WTC11 (cell line): ENCODE measurements at regions not wholly inside any gene's neighbourhood (a gene's known extent, or its start where the extent isn't known, plus 50 kb on each side); places are given as distances from the start of the nearest gene placed in this dataset.
A peak's percentile ranks its signal among the peaks of the same experiment; 100 is the strongest.

Experiments
- ATAC-seq: fragments of 200-7000 bp; cut with Tn5 transposase; 2 replicates; pipeline ENCODE4 v1.10.0; 2021; ENCODE audit warnings: mild to moderate bottlenecking, moderate library complexity
- CTCF ChIA-PET: fragments of 300-600 bp; sonication (Branson Sonifier 250); formaldehyde crosslinking; loops from one replicate; lab custom pipeline; 2021; ENCODE audit warnings: antibody characterized with exemption; lab: Charles Lee
- POLR2A ChIA-PET: fragments of 350-600 bp; sonication (Branson Sonifier 250); formaldehyde crosslinking; loops from one replicate; lab custom pipeline; 2021; ENCODE audit warnings: antibody characterized with exemption; lab: Charles Lee
- DNase-seq: peaks from one replicate; pipeline ENCODE4 v3.0.0; 2021; ENCODE audit warnings: low spot score
- H3K27ac Mint-ChIP-seq: 2 replicates; pipeline ENCODE4 v1.8.0; 2021; ENCODE audit warnings: mixed read lengths
- H3K27me3 Mint-ChIP-seq: 2 replicates; pipeline ENCODE4 v1.8.0; 2021; ENCODE audit warnings: low read depth, mild to moderate bottlenecking, moderate library complexity, mixed read lengths
- H3K36me3 Mint-ChIP-seq: 2 replicates; pipeline ENCODE4 v1.8.0; 2021; ENCODE audit warnings: mixed read lengths
- H3K4me1 Mint-ChIP-seq: 2 replicates; pipeline ENCODE4 v1.8.0; 2022; ENCODE audit warnings: mixed read lengths
- H3K4me3 Mint-ChIP-seq: 2 replicates; pipeline ENCODE4 v1.8.0; 2021; ENCODE audit warnings: mild to moderate bottlenecking, moderate library complexity, mixed read lengths
- H3K9me3 Mint-ChIP-seq: 2 replicates; pipeline ENCODE4 v1.8.0; 2021; ENCODE audit warnings: mixed read lengths
- ETV6 ChIP-seq: sonication (generic); formaldehyde crosslinking; IDR thresholded peaks from 2 replicates; pipeline ENCODE4 v1.8.1; 2022; ENCODE audit warnings: mild to moderate bottlenecking, missing genetic modification reagents
- FOXP1 ChIP-seq: sonication (generic); formaldehyde crosslinking; IDR thresholded peaks from 2 replicates; pipeline ENCODE4 v1.8.0; 2022; ENCODE audit warnings: missing genetic modification reagents, mild to moderate bottlenecking, moderate library complexity, borderline replicate concordance
- FOXP4 ChIP-seq: sonication (generic); formaldehyde crosslinking; IDR thresholded peaks from 2 replicates; pipeline ENCODE4 v1.8.0; 2022; ENCODE audit warnings: mild to moderate bottlenecking, missing genetic modification reagents
- GTF2I ChIP-seq: fragments of 250-450 bp; sonication (Bioruptor Pico); conservative IDR thresholded peaks from 2 replicates; pipeline ENCODE4 v1.4.0; 2021; ENCODE audit warnings: mild to moderate bottlenecking
- MLX ChIP-seq: sonication (generic); formaldehyde crosslinking; IDR thresholded peaks from 2 replicates; pipeline ENCODE4 v1.8.1; 2023; ENCODE audit warnings: mild to moderate bottlenecking, missing genetic modification reagents, moderate library complexity
- NFATC4 ChIP-seq: fragments of 250-450 bp; sonication (Bioruptor Pico); IDR thresholded peaks from 2 replicates; pipeline ENCODE4 v1.9.0; 2021; ENCODE audit warnings: mild to moderate bottlenecking
- NFYB ChIP-seq: sonication (generic); formaldehyde crosslinking; conservative IDR thresholded peaks from 2 replicates; pipeline ENCODE4 v1.8.0; 2022; ENCODE audit warnings: low read depth, missing genetic modification reagents
- NR3C1 ChIP-seq: sonication (generic); formaldehyde crosslinking; conservative IDR thresholded peaks from 2 replicates; pipeline ENCODE4 v1.8.1; 2023; ENCODE audit warnings: low read depth, mild to moderate bottlenecking, missing genetic modification reagents
- SP1 ChIP-seq: sonication (generic); formaldehyde crosslinking; conservative IDR thresholded peaks from 2 replicates; pipeline ENCODE4 v1.8.1; 2022; ENCODE audit warnings: missing genetic modification reagents
- TCF7 ChIP-seq: sonication (generic); formaldehyde crosslinking; IDR thresholded peaks from 2 replicates; pipeline ENCODE4 v1.8.0; 2022; ENCODE audit warnings: mild to moderate bottlenecking, low read depth, missing genetic modification reagents, moderate library complexity
- TEAD4 ChIP-seq: sonication (generic); formaldehyde crosslinking; IDR thresholded peaks from 2 replicates; pipeline ENCODE4 v1.8.0; 2022; ENCODE audit warnings: mild to moderate bottlenecking, missing genetic modification reagents
- ZBTB43 ChIP-seq: sonication (generic); formaldehyde crosslinking; IDR thresholded peaks from 2 replicates; pipeline ENCODE4 v1.8.1; 2023; ENCODE audit warnings: mild to moderate bottlenecking, missing genetic modification reagents
- ZNF121 ChIP-seq: sonication (generic); formaldehyde crosslinking; IDR thresholded peaks from 2 replicates; pipeline ENCODE4 v1.8.0; 2023; ENCODE audit warnings: missing genetic modification reagents
- ZNF263 ChIP-seq: sonication (generic); formaldehyde crosslinking; IDR thresholded peaks from 2 replicates; pipeline ENCODE4 v1.8.1; 2022; ENCODE audit warnings: low read depth, mild to moderate bottlenecking, moderate library complexity, missing genetic modification reagents
- TF ChIP-seq, protein P1 (sequence below): fragments of 250-450 bp; sonication (Bioruptor Pico); IDR thresholded peaks from 2 replicates; pipeline ENCODE4 v1.9.0; 2021; ENCODE audit warnings: mild to moderate bottlenecking
- TF ChIP-seq, protein P2 (sequence below): sonication (generic); formaldehyde crosslinking; IDR thresholded peaks from 2 replicates; pipeline ENCODE4 v1.8.0; 2022; ENCODE audit warnings: missing genetic modification reagents
- TF ChIP-seq, protein P3 (sequence below): fragments of 250-450 bp; sonication (Bioruptor Pico); conservative IDR thresholded peaks from 2 replicates; pipeline ENCODE4 v1.9.0; 2021; ENCODE audit warnings: mild to moderate bottlenecking
- TF ChIP-seq, protein P4 (sequence below): sonication (generic); formaldehyde crosslinking; IDR thresholded peaks from 2 replicates; pipeline ENCODE4 v1.8.0; 2022; ENCODE audit warnings: mild to moderate bottlenecking, missing genetic modification reagents
- TF ChIP-seq, protein P5 (sequence below): sonication (generic); formaldehyde crosslinking; IDR thresholded peaks from 2 replicates; pipeline ENCODE4 v1.8.1; 2023; ENCODE audit warnings: mild to moderate bottlenecking, missing genetic modification reagents, borderline replicate concordance

GRCh38 chr1:201763455-201764140 is 65.4 kb upstream of the IPO9 start:
- Mint-ChIP-seq H3K27ac (peak overlapping the region; percentile 60; the same call in 1 of the 2 replicates), H3K4me1 (peaks cover 41% of the 10 kb centered on the region), H3K4me3 (no peak overlapping the region), H3K36me3 (no peaks in the 10 kb centered on the region), H3K9me3 (no peaks in the 10 kb centered on the region), H3K27me3 (no peaks in the 10 kb centered on the region)
- ChIA-PET CTCF (interaction anchor here (0.8 to 5.2 kb wide), 6 partner anchors 11 to 251 kb away, joined by 3 to 33 read pairs (median 3); no protein-coding TSS in a partner anchor), POLR2A (no interaction called here)
- ATAC-seq = no peak
- no peak for DNase-seq
- TF ChIP-seq TEAD4 = no peak
- TF ChIP-seq ETV6 (CRISPR knock-in tag) = no peak
- TF ChIP-seq ZBTB43 (CRISPR knock-in tag) = no peak
- TF ChIP-seq, protein P1, sequence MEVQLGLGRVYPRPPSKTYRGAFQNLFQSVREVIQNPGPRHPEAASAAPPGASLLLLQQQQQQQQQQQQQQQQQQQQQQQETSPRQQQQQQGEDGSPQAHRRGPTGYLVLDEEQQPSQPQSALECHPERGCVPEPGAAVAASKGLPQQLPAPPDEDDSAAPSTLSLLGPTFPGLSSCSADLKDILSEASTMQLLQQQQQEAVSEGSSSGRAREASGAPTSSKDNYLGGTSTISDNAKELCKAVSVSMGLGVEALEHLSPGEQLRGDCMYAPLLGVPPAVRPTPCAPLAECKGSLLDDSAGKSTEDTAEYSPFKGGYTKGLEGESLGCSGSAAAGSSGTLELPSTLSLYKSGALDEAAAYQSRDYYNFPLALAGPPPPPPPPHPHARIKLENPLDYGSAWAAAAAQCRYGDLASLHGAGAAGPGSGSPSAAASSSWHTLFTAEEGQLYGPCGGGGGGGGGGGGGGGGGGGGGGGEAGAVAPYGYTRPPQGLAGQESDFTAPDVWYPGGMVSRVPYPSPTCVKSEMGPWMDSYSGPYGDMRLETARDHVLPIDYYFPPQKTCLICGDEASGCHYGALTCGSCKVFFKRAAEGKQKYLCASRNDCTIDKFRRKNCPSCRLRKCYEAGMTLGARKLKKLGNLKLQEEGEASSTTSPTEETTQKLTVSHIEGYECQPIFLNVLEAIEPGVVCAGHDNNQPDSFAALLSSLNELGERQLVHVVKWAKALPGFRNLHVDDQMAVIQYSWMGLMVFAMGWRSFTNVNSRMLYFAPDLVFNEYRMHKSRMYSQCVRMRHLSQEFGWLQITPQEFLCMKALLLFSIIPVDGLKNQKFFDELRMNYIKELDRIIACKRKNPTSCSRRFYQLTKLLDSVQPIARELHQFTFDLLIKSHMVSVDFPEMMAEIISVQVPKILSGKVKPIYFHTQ (CRISPR knock-in tag) = no peak
- TF ChIP-seq NR3C1 = no peak
- TF ChIP-seq ZNF263 (CRISPR knock-in tag) = no peak
- no peak for TF ChIP-seq FOXP1 (CRISPR knock-in tag)
- TF ChIP-seq, protein P2, sequence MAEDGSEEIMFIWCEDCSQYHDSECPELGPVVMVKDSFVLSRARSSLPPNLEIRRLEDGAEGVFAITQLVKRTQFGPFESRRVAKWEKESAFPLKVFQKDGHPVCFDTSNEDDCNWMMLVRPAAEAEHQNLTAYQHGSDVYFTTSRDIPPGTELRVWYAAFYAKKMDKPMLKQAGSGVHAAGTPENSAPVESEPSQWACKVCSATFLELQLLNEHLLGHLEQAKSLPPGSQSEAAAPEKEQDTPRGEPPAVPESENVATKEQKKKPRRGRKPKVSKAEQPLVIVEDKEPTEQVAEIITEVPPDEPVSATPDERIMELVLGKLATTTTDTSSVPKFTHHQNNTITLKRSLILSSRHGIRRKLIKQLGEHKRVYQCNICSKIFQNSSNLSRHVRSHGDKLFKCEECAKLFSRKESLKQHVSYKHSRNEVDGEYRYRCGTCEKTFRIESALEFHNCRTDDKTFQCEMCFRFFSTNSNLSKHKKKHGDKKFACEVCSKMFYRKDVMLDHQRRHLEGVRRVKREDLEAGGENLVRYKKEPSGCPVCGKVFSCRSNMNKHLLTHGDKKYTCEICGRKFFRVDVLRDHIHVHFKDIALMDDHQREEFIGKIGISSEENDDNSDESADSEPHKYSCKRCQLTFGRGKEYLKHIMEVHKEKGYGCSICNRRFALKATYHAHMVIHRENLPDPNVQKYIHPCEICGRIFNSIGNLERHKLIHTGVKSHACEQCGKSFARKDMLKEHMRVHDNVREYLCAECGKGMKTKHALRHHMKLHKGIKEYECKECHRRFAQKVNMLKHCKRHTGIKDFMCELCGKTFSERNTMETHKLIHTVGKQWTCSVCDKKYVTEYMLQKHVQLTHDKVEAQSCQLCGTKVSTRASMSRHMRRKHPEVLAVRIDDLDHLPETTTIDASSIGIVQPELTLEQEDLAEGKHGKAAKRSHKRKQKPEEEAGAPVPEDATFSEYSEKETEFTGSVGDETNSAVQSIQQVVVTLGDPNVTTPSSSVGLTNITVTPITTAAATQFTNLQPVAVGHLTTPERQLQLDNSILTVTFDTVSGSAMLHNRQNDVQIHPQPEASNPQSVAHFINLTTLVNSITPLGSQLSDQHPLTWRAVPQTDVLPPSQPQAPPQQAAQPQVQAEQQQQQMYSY (CRISPR knock-in tag) = no peak
- TF ChIP-seq, protein P3, sequence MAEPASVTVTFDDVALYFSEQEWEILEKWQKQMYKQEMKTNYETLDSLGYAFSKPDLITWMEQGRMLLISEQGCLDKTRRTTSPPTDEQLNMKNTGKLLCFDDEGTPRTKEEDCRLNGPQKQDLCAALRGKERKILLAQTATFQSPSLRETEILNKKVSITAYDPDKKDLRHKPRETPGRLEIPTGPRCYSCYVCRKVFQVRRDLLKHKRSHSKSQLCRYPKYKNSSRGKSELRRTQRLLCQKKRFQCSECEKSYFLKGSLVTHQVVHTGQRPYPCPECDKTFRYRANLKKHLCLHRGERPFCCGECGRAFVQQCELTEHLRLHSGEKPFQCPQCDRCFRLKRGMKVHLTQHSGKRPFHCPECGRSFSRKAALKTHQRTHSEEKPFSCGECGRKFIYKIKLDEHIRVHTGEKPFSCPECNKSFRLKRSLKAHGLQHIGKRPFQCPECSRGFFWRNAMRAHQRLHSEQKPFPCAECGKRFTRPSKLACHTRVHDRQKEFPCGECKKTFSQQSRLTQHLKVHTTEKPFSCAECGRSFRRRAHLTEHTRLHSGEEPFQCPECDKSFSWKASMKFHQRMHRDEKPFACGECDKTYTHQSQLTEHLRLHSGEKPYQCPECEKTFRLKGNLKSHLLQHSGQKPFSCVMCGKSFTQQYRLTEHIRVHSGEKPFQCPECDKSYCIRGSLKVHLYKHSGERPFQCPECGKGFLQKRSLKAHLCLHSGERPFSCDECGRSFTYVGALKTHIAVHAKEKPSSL (CRISPR knock-in tag) = no peak
- TF ChIP-seq, protein P4, sequence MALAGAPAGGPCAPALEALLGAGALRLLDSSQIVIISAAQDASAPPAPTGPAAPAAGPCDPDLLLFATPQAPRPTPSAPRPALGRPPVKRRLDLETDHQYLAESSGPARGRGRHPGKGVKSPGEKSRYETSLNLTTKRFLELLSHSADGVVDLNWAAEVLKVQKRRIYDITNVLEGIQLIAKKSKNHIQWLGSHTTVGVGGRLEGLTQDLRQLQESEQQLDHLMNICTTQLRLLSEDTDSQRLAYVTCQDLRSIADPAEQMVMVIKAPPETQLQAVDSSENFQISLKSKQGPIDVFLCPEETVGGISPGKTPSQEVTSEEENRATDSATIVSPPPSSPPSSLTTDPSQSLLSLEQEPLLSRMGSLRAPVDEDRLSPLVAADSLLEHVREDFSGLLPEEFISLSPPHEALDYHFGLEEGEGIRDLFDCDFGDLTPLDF = no peak
- TF ChIP-seq TCF7 (CRISPR knock-in tag) = no peak
- no peak for TF ChIP-seq NFYB (CRISPR knock-in tag)
- no peak for TF ChIP-seq FOXP4 (CRISPR knock-in tag)
- TF ChIP-seq NFATC4 (CRISPR knock-in tag) = no peak
- TF ChIP-seq GTF2I (CRISPR knock-in tag) = no peak
- no peak for TF ChIP-seq ZNF121
- no peak for TF ChIP-seq SP1 (CRISPR knock-in tag)
- TF ChIP-seq, protein P5, sequence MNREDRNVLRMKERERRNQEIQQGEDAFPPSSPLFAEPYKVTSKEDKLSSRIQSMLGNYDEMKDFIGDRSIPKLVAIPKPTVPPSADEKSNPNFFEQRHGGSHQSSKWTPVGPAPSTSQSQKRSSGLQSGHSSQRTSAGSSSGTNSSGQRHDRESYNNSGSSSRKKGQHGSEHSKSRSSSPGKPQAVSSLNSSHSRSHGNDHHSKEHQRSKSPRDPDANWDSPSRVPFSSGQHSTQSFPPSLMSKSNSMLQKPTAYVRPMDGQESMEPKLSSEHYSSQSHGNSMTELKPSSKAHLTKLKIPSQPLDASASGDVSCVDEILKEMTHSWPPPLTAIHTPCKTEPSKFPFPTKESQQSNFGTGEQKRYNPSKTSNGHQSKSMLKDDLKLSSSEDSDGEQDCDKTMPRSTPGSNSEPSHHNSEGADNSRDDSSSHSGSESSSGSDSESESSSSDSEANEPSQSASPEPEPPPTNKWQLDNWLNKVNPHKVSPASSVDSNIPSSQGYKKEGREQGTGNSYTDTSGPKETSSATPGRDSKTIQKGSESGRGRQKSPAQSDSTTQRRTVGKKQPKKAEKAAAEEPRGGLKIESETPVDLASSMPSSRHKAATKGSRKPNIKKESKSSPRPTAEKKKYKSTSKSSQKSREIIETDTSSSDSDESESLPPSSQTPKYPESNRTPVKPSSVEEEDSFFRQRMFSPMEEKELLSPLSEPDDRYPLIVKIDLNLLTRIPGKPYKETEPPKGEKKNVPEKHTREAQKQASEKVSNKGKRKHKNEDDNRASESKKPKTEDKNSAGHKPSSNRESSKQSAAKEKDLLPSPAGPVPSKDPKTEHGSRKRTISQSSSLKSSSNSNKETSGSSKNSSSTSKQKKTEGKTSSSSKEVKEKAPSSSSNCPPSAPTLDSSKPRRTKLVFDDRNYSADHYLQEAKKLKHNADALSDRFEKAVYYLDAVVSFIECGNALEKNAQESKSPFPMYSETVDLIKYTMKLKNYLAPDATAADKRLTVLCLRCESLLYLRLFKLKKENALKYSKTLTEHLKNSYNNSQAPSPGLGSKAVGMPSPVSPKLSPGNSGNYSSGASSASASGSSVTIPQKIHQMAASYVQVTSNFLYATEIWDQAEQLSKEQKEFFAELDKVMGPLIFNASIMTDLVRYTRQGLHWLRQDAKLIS (CRISPR knock-in tag) = no peak
- TF ChIP-seq MLX (CRISPR knock-in tag) = no peak
